HG03354 (cell line): ENCODE measurements at regions not wholly inside any gene's neighbourhood (a gene's known extent, or its start where the extent isn't known, plus 50 kb on each side); places are given as distances from the start of the nearest gene placed in this dataset.

Experiments used
- ATAC-seq: cut with Tn5 transposase; IDR thresholded peaks from one replicate; pipeline ENCODE4 v1.9.1; 2021; ENCODE audit warnings: mild to moderate bottlenecking; ENCODE audit not compliant: unreplicated experiment, poor library complexity, severe bottlenecking

GRCh38 chr4:96606451-96606850 lies 766.6 kb downstream of the PDHA2 start:
- ATAC-seq, result no peak

- no peak for ATAC-seq
Observed at GRCh38 chr4:96626023-96626422, 786.1 kb downstream of the PDHA2 start.

GRCh38 chr4:96630839-96631238 lies 790.9 kb downstream of the PDHA2 start:
- no peak for ATAC-seq

GRCh38 chr4:96637971-96638412 lies 798.1 kb downstream of the PDHA2 start:
- no peak for ATAC-seq

- ATAC-seq, result no peak
Observed at GRCh38 chr4:96639932-96640331, 800.0 kb downstream of the PDHA2 start.

- ATAC-seq, result no peak
Observed at GRCh38 chr4:96642490-96642889, 802.6 kb downstream of the PDHA2 start.

GRCh38 chr4:96646146-96646545 lies 806.3 kb downstream of the PDHA2 start:
- ATAC-seq, result no peak

- no peak for ATAC-seq
Observed at GRCh38 chr4:96649536-96649935, 809.6 kb downstream of the PDHA2 start.

GRCh38 chr4:96652158-96652557 lies 812.3 kb downstream of the PDHA2 start:
- no peak for ATAC-seq

- no peak for ATAC-seq
Observed at GRCh38 chr4:96652821-96653220, 812.9 kb downstream of the PDHA2 start.

- no peak for ATAC-seq
Observed at GRCh38 chr4:96654045-96654444, 814.2 kb downstream of the PDHA2 start.

GRCh38 chr4:96670381-96670780 lies 830.5 kb downstream of the PDHA2 start:
- ATAC-seq, result no peak

GRCh38 chr4:96675416-96675815 lies 835.5 kb downstream of the PDHA2 start:
- no peak for ATAC-seq

GRCh38 chr4:96675896-96676295 lies 836.0 kb downstream of the PDHA2 start:
- ATAC-seq, result no peak

- ATAC-seq, result no peak
Observed at GRCh38 chr4:96676754-96677435, 837.0 kb downstream of the PDHA2 start.

- ATAC-seq, result no peak
Observed at GRCh38 chr4:96677499-96677898, 837.6 kb downstream of the PDHA2 start.

GRCh38 chr4:96681218-96681617 lies 841.3 kb downstream of the PDHA2 start:
- no peak for ATAC-seq

- ATAC-seq, result no peak
Observed at GRCh38 chr4:96685691-96686090, 845.8 kb downstream of the PDHA2 start.

GRCh38 chr4:96691521-96691920 lies 851.6 kb downstream of the PDHA2 start:
- ATAC-seq, result no peak

- no peak for ATAC-seq
Observed at GRCh38 chr4:96698831-96699230, 858.9 kb downstream of the PDHA2 start.

- ATAC-seq, result no peak
Observed at GRCh38 chr4:96703265-96703664, 863.4 kb downstream of the PDHA2 start.

- no peak for ATAC-seq
Observed at GRCh38 chr4:96708766-96709165, 868.9 kb downstream of the PDHA2 start.
